Vagina (tissue), 2 donors: ENCODE measurements at regions not wholly inside any gene's neighbourhood (a gene's known extent, or its start where the extent isn't known, plus 50 kb on each side); places are given as distances from the start of the nearest gene placed in this dataset.

Source experiments
- DNase-seq, 2 donors: peaks; one replicate each; pipeline ENCODE4 v3.0.0-alpha.2; 2017; ENCODE audit errors: extremely low spot score in 2 of 2
- H3K27ac ChIP-seq: fragments of 200-600 bp; sonication (generic); one replicate; pipeline ENCODE4 v1.5.1; 2019
- H3K27me3 ChIP-seq: fragments of 200-600 bp; sonication (generic); one replicate; pipeline ENCODE4 v1.5.1; 2019
- H3K36me3 ChIP-seq, 2 donors: fragments of 200-600 bp; sonication (generic); one replicate each; pipeline ENCODE4 v1.5.1; 2017 to 2019
- H3K4me1 ChIP-seq: fragments of 200-600 bp; sonication (generic); one replicate; pipeline ENCODE4 v1.5.1; 2019
- H3K4me3 ChIP-seq, 2 donors: fragments of 200-600 bp; sonication (generic); 1 replicate in 1 of 2; 2 replicates in 1 of 2; pipeline ENCODE4 v1.5.1; 2016 to 2019
- H3K9me3 ChIP-seq: fragments of 200-600 bp; sonication (generic); one replicate; pipeline ENCODE4 v1.5.1; 2019
- POLR2A ChIP-seq, 2 donors: fragments of 450-650 bp; IDR thresholded peaks; one replicate each; pipeline ENCODE4 v1.6.1; 2017; ENCODE audit warnings: antibody characterized with exemption in 2 of 2, mild to moderate bottlenecking in 2 of 2, moderate library complexity in 2 of 2
- POLR2AphosphoS5 ChIP-seq, 2 donors: sonication (generic); formaldehyde crosslinking; IDR thresholded peaks; one replicate each; pipeline ENCODE4 v1.9.0; 2017; ENCODE audit warnings: antibody characterized with exemption in 2 of 2, mild to moderate bottlenecking in 2 of 2, low read depth in 1 of 2; ENCODE audit not compliant: insufficient read depth in 1 of 2
- intact Hi-C: fragments of 100-400 bp; cut with DNase I; formaldehyde crosslinking; loops from one replicate; pipeline ENCODE4 v1.15.1; 2023
- TF ChIP-seq, protein P1 (sequence below), 3 experiments: fragments of 450-650 bp in 2 of 3; fragments of 200-600 bp in 1 of 3; sonication (generic) in 1 of 3; IDR thresholded peaks; one replicate each; pipeline ENCODE4 v1.5.1; 2017 to 2019; ENCODE audit warnings: antibody characterized with exemption in 3 of 3, mild to moderate bottlenecking in 2 of 3, moderate library complexity in 2 of 3

DNA sequence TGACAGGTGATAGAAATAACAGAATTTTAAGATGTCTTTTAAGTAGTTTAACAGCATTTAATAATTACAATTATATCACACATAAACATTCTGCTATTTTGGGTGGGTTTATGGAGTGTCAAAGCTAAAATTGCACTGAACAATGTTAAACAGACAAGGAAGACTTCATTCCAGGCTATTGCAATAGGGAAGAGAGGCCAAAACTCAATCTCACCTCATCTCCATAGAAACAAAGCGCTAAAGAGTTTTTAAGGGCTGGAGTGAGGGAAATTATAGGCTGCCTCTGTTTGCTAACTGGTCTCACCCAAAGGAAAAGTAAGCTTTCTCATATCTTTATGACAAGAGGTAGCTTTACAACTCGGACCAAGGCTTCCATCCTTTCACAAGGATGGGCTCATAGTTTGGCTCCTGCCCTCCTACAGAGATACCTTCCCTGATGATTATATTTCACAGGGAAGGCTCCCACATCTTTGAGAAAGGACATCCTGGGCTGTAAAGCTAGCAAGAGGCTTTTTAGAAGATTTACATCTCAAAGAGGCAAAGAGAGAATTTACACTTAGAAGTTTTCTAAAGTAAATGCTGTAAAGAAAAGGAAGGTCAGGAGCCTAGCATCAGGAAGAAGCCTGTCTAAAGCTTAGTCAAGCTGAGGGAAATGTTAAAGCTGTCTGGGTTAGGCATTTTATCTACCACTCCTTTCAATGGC is 350.2 kb upstream of the IMPG1 start:
- H3K4me3 ChIP-seq: no peak overlapping the region
- no peaks in the 10 kb centered on the region for H3K9me3 ChIP-seq
- no peaks in the 10 kb centered on the region for H3K27me3 ChIP-seq
- H3K36me3 ChIP-seq: no peaks in the 10 kb centered on the region
- intact Hi-C loops: no loop called here
- H3K4me1 ChIP-seq: no peaks in the 10 kb centered on the region
- TF ChIP-seq, protein P1, sequence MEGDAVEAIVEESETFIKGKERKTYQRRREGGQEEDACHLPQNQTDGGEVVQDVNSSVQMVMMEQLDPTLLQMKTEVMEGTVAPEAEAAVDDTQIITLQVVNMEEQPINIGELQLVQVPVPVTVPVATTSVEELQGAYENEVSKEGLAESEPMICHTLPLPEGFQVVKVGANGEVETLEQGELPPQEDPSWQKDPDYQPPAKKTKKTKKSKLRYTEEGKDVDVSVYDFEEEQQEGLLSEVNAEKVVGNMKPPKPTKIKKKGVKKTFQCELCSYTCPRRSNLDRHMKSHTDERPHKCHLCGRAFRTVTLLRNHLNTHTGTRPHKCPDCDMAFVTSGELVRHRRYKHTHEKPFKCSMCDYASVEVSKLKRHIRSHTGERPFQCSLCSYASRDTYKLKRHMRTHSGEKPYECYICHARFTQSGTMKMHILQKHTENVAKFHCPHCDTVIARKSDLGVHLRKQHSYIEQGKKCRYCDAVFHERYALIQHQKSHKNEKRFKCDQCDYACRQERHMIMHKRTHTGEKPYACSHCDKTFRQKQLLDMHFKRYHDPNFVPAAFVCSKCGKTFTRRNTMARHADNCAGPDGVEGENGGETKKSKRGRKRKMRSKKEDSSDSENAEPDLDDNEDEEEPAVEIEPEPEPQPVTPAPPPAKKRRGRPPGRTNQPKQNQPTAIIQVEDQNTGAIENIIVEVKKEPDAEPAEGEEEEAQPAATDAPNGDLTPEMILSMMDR (IDR thresholded peaks at IDR 0.05): no peak
- no peak for TF ChIP-seq POLR2A (IDR thresholded peaks at IDR 0.05)
- TF ChIP-seq POLR2AphosphoS5 (IDR thresholded peaks at IDR 0.05; ENCODE audit: insufficient read depth in 1 of 2, low read depth in 1 of 2): no peak
- H3K27ac ChIP-seq: no peak overlapping the region
- no peak for DNase-seq

DNA sequence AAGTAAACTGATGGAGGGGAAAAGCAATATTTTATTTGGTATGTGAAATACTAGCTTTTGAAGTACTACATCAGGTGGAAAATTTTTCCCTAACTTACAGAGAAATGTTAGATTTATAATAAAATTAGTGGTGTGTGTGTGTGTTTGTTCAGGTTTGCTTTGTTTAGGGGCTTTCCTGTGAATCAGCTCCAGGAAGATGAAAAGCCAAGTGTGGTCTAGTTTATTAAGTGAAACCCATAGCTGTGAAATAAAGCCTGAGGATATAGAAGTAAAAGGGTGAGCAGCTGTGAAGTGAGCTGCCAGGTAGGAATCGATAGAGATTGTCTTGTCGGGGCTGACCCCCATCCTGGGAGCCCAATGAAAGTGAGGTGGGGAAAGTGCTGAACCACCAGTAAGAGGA is 347.6 kb upstream of the IMPG1 start:
- Histone ChIP-seq H3K4me3 (no peak overlapping the region), H3K27ac (no peak overlapping the region), H3K9me3 (no peaks in the 10 kb centered on the region), H3K36me3 (no peaks in the 10 kb centered on the region), H3K27me3 (no peaks in the 10 kb centered on the region), H3K4me1 (no peaks in the 10 kb centered on the region)
- intact Hi-C loops: no loop called here
- DNase-seq: no peak
- TF ChIP-seq POLR2A (IDR thresholded peaks at IDR 0.05): no peak
- no peak for TF ChIP-seq POLR2AphosphoS5 (IDR thresholded peaks at IDR 0.05; ENCODE audit: insufficient read depth in 1 of 2, low read depth in 1 of 2)
- TF ChIP-seq, protein P1 (IDR thresholded peaks at IDR 0.05): no peak

DNA sequence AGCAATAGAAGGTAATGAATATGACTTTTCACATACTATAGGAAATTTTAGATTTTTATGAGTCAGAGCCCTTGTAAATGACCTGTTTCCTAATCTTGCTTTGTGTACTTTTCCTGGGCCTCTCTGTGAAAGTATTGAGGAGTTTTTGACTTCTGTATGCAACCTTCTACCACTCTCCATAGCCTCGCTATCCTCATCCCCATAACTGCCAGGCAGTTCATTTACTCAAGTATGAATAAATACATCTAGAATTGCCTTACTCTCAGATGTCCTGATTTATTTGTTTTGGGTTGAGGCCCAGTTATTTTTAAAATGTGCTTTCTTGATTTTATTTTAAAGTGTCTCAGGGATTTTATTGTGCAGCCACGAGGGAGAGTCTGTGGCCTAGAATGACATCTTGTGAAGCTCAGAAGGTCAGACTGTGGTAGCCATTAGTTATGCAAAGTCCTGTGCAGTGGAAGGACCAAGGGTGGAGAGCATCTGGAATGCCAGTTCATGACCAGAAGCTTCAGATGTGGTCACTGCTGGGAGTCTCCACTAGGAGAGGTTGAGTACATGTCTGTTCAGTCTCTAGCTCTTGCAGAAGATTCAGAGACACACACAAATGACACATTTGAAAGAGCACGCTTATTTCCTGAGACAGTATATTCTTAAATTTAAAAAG is 346.2 kb upstream of the IMPG1 start:
- no peaks in the 10 kb centered on the region for H3K27me3 ChIP-seq
- H3K36me3 ChIP-seq: no peaks in the 10 kb centered on the region
- H3K4me1 ChIP-seq: no peaks in the 10 kb centered on the region
- H3K9me3 ChIP-seq: no peaks in the 10 kb centered on the region
- TF ChIP-seq, protein P1 (IDR thresholded peaks at IDR 0.05): no peak
- TF ChIP-seq POLR2AphosphoS5 (IDR thresholded peaks at IDR 0.05; ENCODE audit: insufficient read depth in 1 of 2, low read depth in 1 of 2) (no peak), POLR2A (IDR thresholded peaks at IDR 0.05) (no peak)
- intact Hi-C loops: no loop called here
- H3K4me3 ChIP-seq: no peak overlapping the region
- DNase-seq: no peak
- H3K27ac ChIP-seq: no peak overlapping the region

DNA sequence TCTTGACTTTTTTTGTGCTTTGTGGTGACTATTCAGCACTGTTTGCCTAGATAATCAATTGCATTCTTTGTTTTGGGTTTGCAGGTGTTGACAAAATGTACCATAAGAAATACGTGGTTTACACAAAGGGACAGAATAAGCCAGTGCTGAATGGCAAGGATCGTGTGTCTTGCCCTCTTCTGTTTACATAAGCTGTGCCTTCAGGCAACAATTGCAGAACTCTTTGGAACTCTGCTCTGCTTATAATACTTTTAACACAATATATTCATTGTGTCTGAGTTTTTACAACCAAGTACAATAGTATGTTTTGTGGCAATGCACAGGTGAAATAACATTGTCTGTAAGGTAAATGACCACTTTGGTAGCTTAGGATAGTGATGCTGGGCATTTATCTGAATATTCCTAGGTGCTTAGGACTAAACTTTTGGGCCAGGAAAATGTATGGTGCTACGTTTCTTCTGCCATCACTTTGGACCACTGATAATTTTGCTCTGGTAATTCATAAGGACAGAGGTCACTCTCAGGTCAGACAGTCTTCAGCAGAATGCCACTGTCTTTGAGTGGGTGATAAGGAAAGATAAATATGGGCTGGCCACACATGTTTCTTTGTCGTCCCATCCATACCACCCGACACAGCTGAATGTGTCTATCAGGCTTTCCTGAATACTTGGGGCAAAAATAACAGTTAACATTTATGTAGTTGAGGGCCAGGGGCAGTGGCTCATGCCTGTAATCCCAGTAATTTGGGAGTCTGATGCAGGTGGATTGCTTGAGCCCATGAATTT is 344.6 kb upstream of the IMPG1 start:
- Histone ChIP-seq H3K27me3 (no peaks in the 10 kb centered on the region), H3K36me3 (no peaks in the 10 kb centered on the region), H3K4me1 (no peaks in the 10 kb centered on the region), H3K27ac (no peak overlapping the region), H3K9me3 (no peaks in the 10 kb centered on the region), H3K4me3 (no peak overlapping the region)
- intact Hi-C loops: no loop called here
- TF ChIP-seq POLR2AphosphoS5 (IDR thresholded peaks at IDR 0.05; ENCODE audit: insufficient read depth in 1 of 2, low read depth in 1 of 2): no peak
- TF ChIP-seq, protein P1 (IDR thresholded peaks at IDR 0.05): no peak
- TF ChIP-seq POLR2A (IDR thresholded peaks at IDR 0.05): no peak
- DNase-seq: no peak
